GM10266 (cell line): ENCODE measurements at regions not wholly inside any gene's neighbourhood (a gene's known extent, or its start where the extent isn't known, plus 50 kb on each side); places are given as distances from the start of the nearest gene placed in this dataset.
"Not testable (repeated sequence)": the region's sequence is repeated elsewhere in the genome, so short reads cannot be mapped to it uniquely, and the experiment has no call there.

Experiments used
- DNase-seq: peaks from one replicate; pipeline ENCODE4 v3.0.0; 2012; ENCODE audit errors: extremely low spot score
- TF ChIP-seq, protein P1 (sequence below): IDR thresholded peaks from 2 replicates; pipeline ENCODE4 v1.5.1; 2012; ENCODE audit warnings: mild to moderate bottlenecking, low read depth; ENCODE audit not compliant: control insufficient read depth, insufficient read depth; ENCODE audit errors: missing control alignments

DNA sequence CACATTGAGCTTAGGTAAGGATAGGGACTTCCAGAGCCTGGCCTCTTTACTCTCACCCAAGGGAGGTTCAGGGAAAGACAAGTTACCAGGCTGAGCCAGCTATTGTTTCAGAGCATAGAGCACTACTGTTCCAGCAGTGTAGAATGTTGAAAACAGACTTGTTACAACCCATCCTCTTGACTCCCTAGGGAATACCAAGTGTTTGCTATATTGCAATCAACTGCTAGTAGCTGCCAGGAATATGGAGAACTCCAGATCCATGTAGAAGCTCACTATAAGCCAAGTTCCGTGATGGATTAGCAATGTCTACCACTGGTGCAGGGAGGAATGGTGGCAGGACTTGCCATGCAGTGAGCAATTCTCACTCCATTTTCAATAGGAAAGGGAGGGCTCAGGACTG lies 199.8 kb upstream of the RBM19 start:
- DNase-seq = no peak
- TF ChIP-seq, protein P1, sequence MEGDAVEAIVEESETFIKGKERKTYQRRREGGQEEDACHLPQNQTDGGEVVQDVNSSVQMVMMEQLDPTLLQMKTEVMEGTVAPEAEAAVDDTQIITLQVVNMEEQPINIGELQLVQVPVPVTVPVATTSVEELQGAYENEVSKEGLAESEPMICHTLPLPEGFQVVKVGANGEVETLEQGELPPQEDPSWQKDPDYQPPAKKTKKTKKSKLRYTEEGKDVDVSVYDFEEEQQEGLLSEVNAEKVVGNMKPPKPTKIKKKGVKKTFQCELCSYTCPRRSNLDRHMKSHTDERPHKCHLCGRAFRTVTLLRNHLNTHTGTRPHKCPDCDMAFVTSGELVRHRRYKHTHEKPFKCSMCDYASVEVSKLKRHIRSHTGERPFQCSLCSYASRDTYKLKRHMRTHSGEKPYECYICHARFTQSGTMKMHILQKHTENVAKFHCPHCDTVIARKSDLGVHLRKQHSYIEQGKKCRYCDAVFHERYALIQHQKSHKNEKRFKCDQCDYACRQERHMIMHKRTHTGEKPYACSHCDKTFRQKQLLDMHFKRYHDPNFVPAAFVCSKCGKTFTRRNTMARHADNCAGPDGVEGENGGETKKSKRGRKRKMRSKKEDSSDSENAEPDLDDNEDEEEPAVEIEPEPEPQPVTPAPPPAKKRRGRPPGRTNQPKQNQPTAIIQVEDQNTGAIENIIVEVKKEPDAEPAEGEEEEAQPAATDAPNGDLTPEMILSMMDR = no peak

DNA sequence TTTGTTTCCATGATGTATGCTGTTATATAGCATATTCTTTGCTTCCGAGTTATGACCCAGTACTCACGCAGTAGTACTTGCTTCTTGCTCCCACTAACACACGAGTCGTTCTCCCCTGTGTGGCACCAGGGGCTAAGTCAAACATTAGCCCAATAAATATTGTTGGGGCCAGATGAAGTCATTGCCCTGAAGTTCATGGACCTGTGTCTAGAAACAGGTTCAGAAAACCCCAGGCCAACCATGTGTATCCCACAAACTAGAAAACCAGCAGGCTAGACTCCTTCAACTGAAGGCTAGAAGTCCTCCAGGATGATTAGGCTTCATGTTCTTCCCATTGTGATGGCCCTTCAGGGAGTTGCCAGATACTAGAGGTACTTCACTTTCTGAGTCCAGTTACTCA lies 198.2 kb upstream of the RBM19 start:
- TF ChIP-seq, protein P1 = no peak
- no peak for DNase-seq

GRCh38 chr12:114163771-114164170 lies 197.6 kb upstream of the RBM19 start:
- no peak for DNase-seq
- TF ChIP-seq, protein P1 = no peak

DNA sequence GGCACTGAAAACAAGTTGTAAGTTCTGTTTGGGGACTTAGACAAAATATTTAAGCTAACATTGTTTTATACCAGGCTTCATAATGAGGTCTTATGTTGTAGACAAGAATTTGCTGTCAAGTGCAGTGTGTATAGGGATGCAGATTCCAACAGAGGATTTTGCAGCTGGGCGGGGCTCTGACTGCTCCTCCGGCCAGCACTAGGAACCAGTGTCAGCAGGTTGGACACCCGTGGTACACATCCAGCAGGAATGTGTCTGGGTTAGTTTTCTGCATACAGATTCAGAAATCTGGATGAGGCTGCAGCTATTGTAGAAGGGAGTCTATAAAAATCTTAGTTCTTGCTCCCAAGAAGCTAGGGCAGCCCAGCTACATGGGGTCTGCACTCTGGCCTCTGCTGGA lies 194.3 kb upstream of the RBM19 start:
- no peak for DNase-seq
- TF ChIP-seq, protein P1 = no peak

GRCh38 chr12:114152890-114153289 lies 186.8 kb upstream of the RBM19 start:
- DNase-seq = no peak
- TF ChIP-seq, protein P1 = no peak

GRCh38 chr12:114152066-114152465 lies 185.9 kb upstream of the RBM19 start:
- TF ChIP-seq, protein P1 = no peak

DNA sequence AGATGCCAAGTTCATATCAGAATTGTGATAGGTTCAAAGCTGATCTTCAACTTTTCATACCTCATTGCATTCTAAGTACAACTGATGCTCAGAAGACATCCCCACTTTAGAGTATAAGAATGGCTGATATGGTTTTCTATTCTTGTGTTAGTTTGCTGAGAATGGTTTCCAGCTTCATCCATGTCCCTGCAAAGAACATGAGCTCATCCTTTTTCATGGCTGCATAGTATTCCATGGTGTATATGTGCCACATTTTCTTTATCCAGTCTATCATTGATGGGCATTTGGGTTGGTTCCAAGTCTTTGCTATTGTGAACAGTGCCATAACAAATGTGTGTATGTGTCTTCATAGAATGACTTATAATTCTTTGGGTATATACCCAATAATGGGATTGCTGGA lies 184.5 kb upstream of the RBM19 start:
- not testable (repeated sequence) for DNase-seq

More at GRCh38 chr12:114152066-114152465, 185.9 kb upstream of the RBM19 start:
- DNase-seq = no peak

- TF ChIP-seq, protein P1 = no peak
Measured at GRCh38 chr12:114141921-114142564, 175.9 kb upstream of the RBM19 start.

More at GRCh38 chr12:114141921-114142564, 175.9 kb upstream of the RBM19 start:
- DNase-seq = no peak
